Smooth muscle cell (in vitro differentiated cells): ENCODE measurements at regions not wholly inside any gene's neighbourhood (a gene's known extent, or its start where the extent isn't known, plus 50 kb on each side); places are given as distances from the start of the nearest gene placed in this dataset.

ENCODE experiments used
- DNase-seq: peaks from one replicate; lab custom pipeline; 2025; ENCODE audit not compliant: unreplicated experiment; lab: John Stamatoyannopoulos, UW
- H2AFZ ChIP-seq: fragments of 200-600 bp; sonication (generic); 2 replicates; pipeline ENCODE4 v1.6.0; 2016; ENCODE audit warnings: antibody characterized with exemption, low read depth, mild to moderate bottlenecking
- H3F3A ChIP-seq: fragments of 200-600 bp; sonication (generic); 2 replicates; pipeline ENCODE4 v1.6.0; 2017; ENCODE audit warnings: antibody characterized with exemption, low read depth
- H3K27ac ChIP-seq: fragments of 200-600 bp; sonication (generic); 2 replicates; pipeline ENCODE4 v1.5.1; 2016; ENCODE audit warnings: low read depth, mild to moderate bottlenecking
- H3K27me3 ChIP-seq: fragments of 200-600 bp; sonication (generic); 2 replicates; pipeline ENCODE4 v1.6.1; 2016; ENCODE audit warnings: low read depth, mild to moderate bottlenecking
- H3K36me3 ChIP-seq: fragments of 200-600 bp; sonication (generic); 2 replicates; pipeline ENCODE4 v1.5.1; 2016; ENCODE audit warnings: low read depth
- H3K4me1 ChIP-seq: fragments of 200-600 bp; sonication (generic); 2 replicates; pipeline ENCODE4 v1.5.1; 2016; ENCODE audit warnings: low read depth
- H3K4me2 ChIP-seq: fragments of 200-600 bp; sonication (generic); 2 replicates; pipeline ENCODE4 v1.6.0; 2016; ENCODE audit warnings: mild to moderate bottlenecking
- H3K4me3 ChIP-seq: fragments of 200-600 bp; sonication (generic); 2 replicates; pipeline ENCODE4 v1.5.1; 2016; ENCODE audit warnings: mild to moderate bottlenecking
- H3K79me2 ChIP-seq: fragments of 200-600 bp; sonication (generic); 2 replicates; pipeline ENCODE4 v1.6.0; 2016; ENCODE audit warnings: low read depth, mild to moderate bottlenecking
- H3K9ac ChIP-seq: fragments of 200-600 bp; sonication (generic); 2 replicates; pipeline ENCODE4 v1.6.0; 2016; ENCODE audit warnings: low read depth
- H3K9me3 ChIP-seq: fragments of 200-600 bp; sonication (generic); replicated peaks from 2 replicates; pipeline ENCODE4 v1.5.1; 2016; ENCODE audit warnings: low read depth
- H4K20me1 ChIP-seq: fragments of 200-600 bp; sonication (generic); 2 replicates; pipeline ENCODE4 v1.6.0; 2016; ENCODE audit warnings: low read depth
- CTCF ChIP-seq: fragments of 200-600 bp; sonication (generic); IDR thresholded peaks from 2 replicates; pipeline ENCODE4 v1.5.1; 2017; ENCODE audit warnings: borderline replicate concordance, mild to moderate bottlenecking, antibody characterized with exemption; ENCODE audit not compliant: insufficient read depth, poor library complexity, severe bottlenecking
- WGBS: methylation state at CpG from one replicate; pipeline ENCODE4 v1.1.7; 2016; ENCODE audit warnings: low lambda C conversion rate; 5-methylcytosine and 5-hydroxymethylcytosine counted together

- H3K9ac ChIP-seq: no peak overlapping the region
- no peak overlapping the region for H3K4me2 ChIP-seq
- DNase-seq: no peak
- no peaks in the 10 kb centered on the region for H3F3A ChIP-seq
- H4K20me1 ChIP-seq: no peaks in the 10 kb centered on the region
- no peak overlapping the region for H2AFZ ChIP-seq
- H3K4me3 ChIP-seq: peak overlapping the region; percentile 38
- no peak overlapping the region for H3K27ac ChIP-seq
- WGBS: 79% methylated on average over 14 of the region's 14 CpGs
- no peaks in the 10 kb centered on the region for H3K27me3 ChIP-seq
- no peaks in the 10 kb centered on the region for H3K79me2 ChIP-seq
- H3K4me1 ChIP-seq: no peaks in the 10 kb centered on the region
- no peaks in the 10 kb centered on the region for H3K36me3 ChIP-seq
- no peaks in the 10 kb centered on the region for H3K9me3 ChIP-seq
- no peak for TF ChIP-seq CTCF
Observed at GRCh38 chr21:16419188-16419921, 689.6 kb downstream of the USP25 start.

- DNase-seq: no peak
- Histone ChIP-seq H2AFZ (no peak overlapping the region), H3K4me3 (peak overlapping the region; percentile 38), H3F3A (no peaks in the 10 kb centered on the region), H3K9me3 (no peaks in the 10 kb centered on the region), H3K27ac (no peak overlapping the region), H3K27me3 (no peaks in the 10 kb centered on the region), H3K4me2 (peak overlapping the region; percentile 31), H3K36me3 (no peaks in the 10 kb centered on the region), H3K4me1 (no peaks in the 10 kb centered on the region), H4K20me1 (no peaks in the 10 kb centered on the region), H3K79me2 (no peaks in the 10 kb centered on the region), H3K9ac (no peak overlapping the region)
- TF ChIP-seq CTCF: no peak
- 54% methylated on average over 4 of the region's 4 CpGs for WGBS
Observed at GRCh38 chr21:16420031-16420724, 690.4 kb downstream of the USP25 start.

DNA sequence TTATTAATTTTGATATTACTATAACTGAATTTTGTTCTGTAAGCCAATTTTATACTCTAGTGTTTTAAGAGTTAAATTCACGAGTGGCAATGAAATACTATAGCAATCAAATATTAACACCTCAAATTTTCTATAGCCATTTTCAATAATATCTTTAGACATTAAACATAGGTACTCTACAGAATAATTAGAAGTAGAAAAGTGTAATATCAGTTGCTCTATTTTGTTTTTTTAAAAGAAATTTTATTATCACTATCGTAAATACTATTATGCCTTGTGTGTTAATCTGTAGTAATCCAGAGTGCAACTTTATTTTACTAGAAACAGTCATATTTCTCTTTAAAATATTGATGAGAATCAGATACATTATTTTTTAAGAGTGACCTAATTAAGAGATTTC lies 691.2 kb downstream of the USP25 start:
- Histone ChIP-seq H3K27ac (no peak overlapping the region), H3K4me2 (no peak overlapping the region), H3K36me3 (no peaks in the 10 kb centered on the region), H3K79me2 (no peaks in the 10 kb centered on the region), H3K27me3 (no peaks in the 10 kb centered on the region), H3K9ac (no peak overlapping the region), H3K4me3 (peak overlapping the region; percentile 38), H3K9me3 (no peaks in the 10 kb centered on the region), H4K20me1 (no peaks in the 10 kb centered on the region), H3F3A (no peaks in the 10 kb centered on the region), H3K4me1 (no peaks in the 10 kb centered on the region), H2AFZ (no peak overlapping the region)
- no peak for TF ChIP-seq CTCF
- WGBS: 99% methylated on average over 2 of the region's 2 CpGs
- no peak for DNase-seq
